Hematopoietic multipotent progenitor cell treated with erythropoietin and hydrocortisone succinate and interleukin-3 and kit ligand, for 15 days (in vitro differentiated cells): ENCODE measurements at regions not wholly inside any gene's neighbourhood (a gene's known extent, or its start where the extent isn't known, plus 50 kb on each side); places are given as distances from the start of the nearest gene placed in this dataset.

Source experiments
- DNase-seq: peaks from one replicate; pipeline ENCODE4 v3.0.0-alpha.2; 2015; ENCODE audit warnings: low spot score

GRCh38 chr10:4196771-4197390 is 411.9 kb upstream of the KLF6 start:
- DNase-seq = no peak

DNA sequence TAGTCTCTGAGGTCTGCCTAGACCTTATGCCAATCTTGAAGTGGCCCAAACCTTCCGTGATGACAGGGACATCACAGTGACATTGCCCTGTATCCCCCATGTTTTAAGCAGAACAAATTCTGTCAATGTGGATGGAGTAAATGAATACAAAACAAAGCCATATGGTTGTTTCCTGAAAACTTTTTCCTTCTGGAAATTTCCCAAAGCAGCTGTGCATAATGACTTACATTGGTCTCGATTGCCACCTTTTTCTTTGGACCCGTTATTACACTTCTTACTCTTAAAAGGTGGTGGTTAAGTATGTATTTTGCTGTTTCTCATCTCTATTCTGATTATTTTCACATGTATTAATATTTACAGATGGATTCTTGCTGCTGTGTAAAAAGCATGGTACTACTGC is 411.2 kb upstream of the KLF6 start:
- DNase-seq = no peak

- no peak for DNase-seq
These were observed 410.2 kb upstream of the KLF6 start for GRCh38 chr10:4195213-4195612.

- DNase-seq = no peak
These were observed 409.2 kb upstream of the KLF6 start for GRCh38 chr10:4194231-4194630.

DNA sequence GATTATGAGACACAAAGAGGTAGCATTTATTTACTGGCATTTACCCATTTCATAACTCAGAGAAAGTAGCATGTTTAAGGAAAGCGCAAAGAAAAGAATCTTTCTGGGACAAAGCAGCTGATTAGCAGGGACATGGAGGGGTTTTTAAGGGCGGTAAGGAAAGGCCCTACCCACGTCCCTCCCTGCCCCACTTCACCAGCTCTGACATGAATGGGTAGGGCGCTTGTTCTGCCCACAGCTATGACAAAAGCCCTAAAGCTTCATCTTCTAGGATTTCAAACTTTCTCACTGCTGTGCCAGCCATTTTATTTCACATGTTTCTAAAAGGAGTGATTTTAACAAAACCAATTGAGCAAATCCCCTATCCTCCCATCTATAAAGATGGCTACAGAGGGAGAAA is 406.9 kb upstream of the KLF6 start:
- DNase-seq = no peak

DNA sequence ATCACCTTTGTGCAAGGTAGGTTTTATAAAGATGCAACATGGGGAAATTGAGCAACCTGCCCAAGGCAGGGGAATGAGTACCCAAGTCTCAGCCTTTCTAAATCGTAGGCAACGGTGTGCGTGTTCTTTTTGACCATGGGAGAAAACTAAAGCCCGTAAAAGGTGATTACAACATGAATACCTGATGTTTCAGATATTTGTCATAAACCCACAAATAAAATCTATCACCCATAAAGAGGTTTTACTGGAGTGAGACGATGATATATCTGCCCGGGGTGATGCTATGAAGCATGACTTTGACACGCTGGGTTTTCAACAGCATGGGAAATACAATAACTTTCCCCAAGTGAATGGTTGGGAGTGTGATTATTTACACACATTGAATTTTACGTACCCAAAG is 406.3 kb upstream of the KLF6 start:
- no peak for DNase-seq

DNA sequence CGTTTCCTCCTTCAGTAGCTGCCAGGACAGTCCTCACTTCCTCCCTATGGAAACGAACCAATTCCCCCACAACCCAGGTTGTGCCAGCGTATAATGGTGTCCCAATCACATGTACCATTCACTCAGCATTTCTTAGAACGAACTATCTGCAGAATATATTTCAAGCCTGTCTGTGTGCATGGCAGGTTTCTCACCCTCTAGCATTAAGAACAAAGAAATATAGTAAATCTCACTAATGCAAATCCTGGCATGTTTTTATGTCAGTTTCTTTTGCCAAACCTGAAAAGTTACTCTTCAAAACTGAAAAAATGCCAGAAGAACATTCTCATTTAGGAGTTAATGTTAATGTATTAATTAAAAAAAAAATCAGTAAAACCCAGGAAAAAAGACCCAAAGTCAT is 405.9 kb upstream of the KLF6 start:
- no peak for DNase-seq

DNA sequence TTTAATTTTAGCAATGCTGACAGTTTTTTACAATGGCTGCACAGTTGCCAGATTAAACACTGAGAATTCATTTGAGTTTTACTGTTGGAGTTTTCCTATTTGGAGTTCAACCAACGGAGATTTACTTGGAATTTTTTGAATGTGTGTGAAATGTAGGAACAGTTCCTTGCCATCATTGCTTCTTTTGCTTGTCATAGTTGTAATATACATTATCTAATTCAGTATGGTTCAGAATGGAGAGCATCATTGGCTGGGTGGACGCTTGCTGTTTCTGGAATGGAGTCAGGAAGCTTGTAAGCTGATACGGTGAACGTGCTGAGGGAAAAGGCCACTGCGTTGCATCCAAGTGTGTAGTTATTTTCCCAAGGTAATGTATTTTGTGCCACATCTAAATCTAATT is 404.3 kb upstream of the KLF6 start:
- no peak for DNase-seq

- no peak for DNase-seq
These were observed 403.4 kb upstream of the KLF6 start for GRCh38 chr10:4188406-4188805.

- no peak for DNase-seq
These were observed 402.0 kb upstream of the KLF6 start for GRCh38 chr10:4186849-4187540.

DNA sequence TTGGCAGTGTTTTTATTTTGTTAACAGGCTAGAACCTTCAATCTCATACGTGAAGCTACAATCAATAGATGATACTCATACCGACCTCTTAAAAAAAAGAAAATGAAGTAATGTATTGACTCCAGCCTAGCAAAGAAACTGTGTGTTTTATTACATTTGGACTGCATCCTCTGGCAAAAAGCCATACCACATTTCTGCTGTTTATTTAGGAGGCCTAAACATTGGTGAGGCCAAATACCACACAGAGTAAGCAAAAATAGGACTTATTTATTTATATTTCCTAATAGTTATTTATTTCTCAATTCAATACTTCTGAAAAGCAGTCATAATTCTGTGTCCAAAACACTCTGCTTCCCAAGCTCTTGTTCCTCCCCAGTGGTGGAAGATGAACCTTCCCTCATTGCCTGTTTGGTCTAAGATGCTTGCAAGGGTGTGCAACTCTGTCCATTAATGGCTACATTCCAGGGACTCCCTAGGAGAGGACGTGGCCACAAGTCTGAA is 398.8 kb upstream of the KLF6 start:
- DNase-seq = no peak

DNA sequence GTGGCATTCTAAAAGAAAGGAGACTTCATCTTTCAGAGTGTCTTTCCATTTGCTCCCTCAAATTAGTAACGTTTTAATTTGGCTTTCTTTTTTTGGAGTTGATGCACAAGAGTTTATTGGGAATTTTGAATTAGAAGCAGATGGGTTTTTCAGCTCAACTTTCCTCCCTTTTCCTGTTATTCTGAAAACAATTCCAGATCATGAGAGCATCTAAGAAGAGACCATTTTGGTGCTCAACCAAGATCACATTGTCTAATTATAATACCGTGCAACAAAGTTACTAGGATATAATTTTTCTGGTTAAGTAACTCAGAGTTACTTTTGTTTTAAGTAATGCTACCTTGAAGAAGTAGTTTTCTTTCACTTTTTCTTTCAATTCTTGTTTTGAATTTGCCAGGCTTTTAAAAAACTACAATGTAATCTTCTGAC is 396.6 kb upstream of the KLF6 start:
- no peak for DNase-seq

- no peak for DNase-seq
These were observed 396.1 kb upstream of the KLF6 start for GRCh38 chr10:4181081-4181480.

DNA sequence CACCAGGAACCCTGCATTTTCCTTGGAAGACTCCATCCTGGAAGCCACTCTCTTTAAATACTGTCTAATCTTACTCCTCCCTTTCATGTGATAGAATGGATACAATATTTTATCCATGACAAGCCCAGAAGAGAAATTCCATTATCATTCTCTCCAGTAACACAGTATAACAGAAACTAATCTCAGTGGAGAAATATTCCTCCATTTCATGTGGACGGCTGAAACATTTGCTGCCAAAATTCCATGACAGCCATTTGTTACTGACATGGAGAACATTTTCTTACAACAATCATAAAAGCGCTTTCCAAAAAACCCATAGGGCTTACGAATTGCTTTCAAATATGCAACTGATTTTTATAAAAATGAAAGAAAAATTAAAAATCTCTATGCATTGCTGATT is 392.8 kb upstream of the KLF6 start:
- no peak for DNase-seq

- no peak for DNase-seq
These were observed 391.7 kb upstream of the KLF6 start for GRCh38 chr10:4176500-4177281.

- DNase-seq = no peak
These were observed 389.2 kb upstream of the KLF6 start for GRCh38 chr10:4174197-4174596.

DNA sequence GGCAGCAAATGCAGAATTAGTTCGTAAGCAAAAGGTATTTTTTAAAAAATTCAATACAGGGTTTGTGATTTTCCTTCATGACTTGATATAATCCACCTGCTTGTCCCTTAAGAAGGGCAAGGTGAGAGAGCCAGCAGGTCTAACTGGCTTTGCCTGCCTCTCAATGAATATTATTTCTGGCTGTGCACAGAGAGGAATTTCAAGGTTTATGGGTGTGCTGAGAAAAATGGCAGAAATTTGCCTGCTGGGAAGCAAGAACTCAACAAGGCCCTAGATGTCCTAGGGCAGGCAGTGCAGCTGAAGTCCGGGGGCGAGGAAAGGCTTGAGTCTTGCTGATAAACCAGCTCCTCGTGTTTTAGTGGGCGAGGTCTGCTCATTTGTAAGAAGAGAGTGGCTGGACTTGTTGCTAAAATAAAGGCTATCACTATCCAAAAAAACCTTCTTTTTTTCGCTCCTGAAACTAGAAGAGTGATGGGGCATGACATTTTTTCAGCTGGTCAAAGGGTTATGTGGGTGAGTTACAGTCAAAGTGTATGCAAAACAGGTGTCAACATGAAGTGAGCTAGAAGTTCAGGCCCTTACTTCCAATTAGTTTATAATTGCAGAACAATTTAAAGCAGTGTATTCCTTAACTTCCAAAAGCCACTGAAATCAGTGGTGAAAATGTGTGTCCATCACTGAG is 385.8 kb upstream of the KLF6 start:
- no peak for DNase-seq

- DNase-seq = no peak
These were observed 385.2 kb upstream of the KLF6 start for GRCh38 chr10:4170181-4170580.

DNA sequence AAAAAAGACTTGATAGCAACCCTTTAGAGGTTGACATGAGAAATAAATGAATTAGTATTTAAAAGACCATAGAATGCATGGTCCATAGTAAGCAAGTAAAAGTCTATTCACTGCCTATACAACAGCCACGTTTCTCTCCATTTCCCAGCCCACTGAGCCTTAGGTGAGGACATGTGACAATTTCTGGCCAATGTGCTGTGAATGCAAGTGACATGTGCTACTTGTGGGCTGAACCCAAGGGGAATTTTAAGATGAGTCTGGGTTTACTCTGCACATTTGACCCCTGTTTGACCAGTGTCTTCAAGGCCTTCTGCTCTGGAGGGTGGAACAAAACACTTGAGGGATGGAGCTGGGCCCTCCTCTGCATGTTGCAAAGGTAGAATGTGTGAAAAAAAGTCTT is 384.4 kb upstream of the KLF6 start:
- no peak for DNase-seq

DNA sequence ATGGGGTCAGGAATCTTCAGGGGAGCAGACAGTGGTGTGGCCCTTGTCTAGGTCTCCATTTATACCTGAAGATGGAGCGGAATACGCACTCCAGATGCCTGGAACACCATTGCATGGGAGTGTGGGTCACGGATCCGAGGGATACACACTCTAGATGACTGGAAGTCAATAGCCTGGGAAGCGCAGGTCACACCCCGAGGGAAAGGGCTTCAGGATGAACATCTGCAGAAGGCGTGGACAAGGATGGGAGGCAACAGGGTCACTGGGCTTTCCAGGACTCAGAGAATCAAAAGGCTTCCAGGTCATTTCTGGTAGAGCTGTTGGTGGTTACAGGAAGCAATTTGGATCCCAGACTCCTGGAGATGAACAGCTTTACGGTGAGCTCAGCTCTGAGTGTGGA is 382.2 kb upstream of the KLF6 start:
- no peak for DNase-seq

GRCh38 chr10:4162571-4163286 is 377.7 kb upstream of the KLF6 start:
- no peak for DNase-seq

DNA sequence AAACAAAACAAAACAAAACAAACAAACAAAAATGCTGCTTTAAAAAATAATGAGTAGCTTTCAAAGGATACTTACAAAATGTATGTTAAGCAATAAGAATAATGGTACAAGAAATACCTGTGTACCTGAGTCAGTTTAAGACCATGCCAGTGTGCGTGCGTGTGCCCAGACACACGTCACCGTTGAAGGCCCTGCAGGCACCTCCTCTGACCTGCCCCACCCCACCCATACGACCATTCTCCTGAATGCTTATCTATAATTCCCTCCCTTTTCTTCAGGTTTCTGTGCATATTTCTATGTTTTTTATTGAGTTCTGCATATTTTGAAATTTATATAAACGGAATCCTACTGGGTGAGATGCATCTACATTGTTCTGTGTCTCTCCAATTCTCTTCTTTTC is 374.2 kb upstream of the KLF6 start:
- DNase-seq = no peak
